ENCODE measurements at regions not wholly inside any gene's neighbourhood (a gene's known extent, or its start where the extent isn't known, plus 50 kb on each side); places are given as distances from the start of the nearest gene placed in this dataset.

GRCh38 chr11:13101644-13102512 is 92.8 kb downstream of the RASSF10 start:
- TF ChIP-seq EP300 (IDR thresholded peaks at IDR 0.05), result no peak
- TF ChIP-seq CTCF (IDR thresholded peaks at IDR 0.05), result no peak
- TF ChIP-seq POLR2A (IDR thresholded peaks at IDR 0.05; ENCODE audit: low read depth), result no peak
